B cell (primary cell): ENCODE measurements at regions not wholly inside any gene's neighbourhood (a gene's known extent, or its start where the extent isn't known, plus 50 kb on each side); places are given as distances from the start of the nearest gene placed in this dataset.

Source experiments
- ATAC-seq: fragments of 200-7000 bp; cut with Tn5 transposase; one replicate; pipeline ENCODE4 v1.10.0; 2021; ENCODE audit warnings: low read depth, mild to moderate bottlenecking, moderate number of reproducible peaks, moderate library complexity
- CTCF ChIA-PET: fragments of 350-600 bp; sonication (Branson Sonifier 250); formaldehyde crosslinking; loops from one replicate; lab custom pipeline; 2021; ENCODE audit warnings: antibody characterized with exemption, inconsistent platforms; lab: Charles Lee
- POLR2A ChIA-PET: fragments of 350-600 bp; sonication (Branson Sonifier 250); formaldehyde crosslinking; loops from one replicate; lab custom pipeline; 2021; ENCODE audit warnings: antibody characterized with exemption; lab: Charles Lee
- DNase-seq: peaks from one replicate; pipeline ENCODE4 v3.0.0; 2013
- H2AFZ ChIP-seq: 2 replicates; pipeline ENCODE4 v1.6.1; 2012; ENCODE audit warnings: mild to moderate bottlenecking, low read depth, low read length; ENCODE audit not compliant: insufficient read depth, poor library complexity, severe bottlenecking
- H3K27ac ChIP-seq, 2 donors: 1 replicate in 1 of 2; 2 replicates in 1 of 2; pipeline ENCODE4 v1.5.1; 2012 to 2013; ENCODE audit warnings: low read length in 2 of 2, mild to moderate bottlenecking in 2 of 2, moderate library complexity in 1 of 2
- H3K27me3 ChIP-seq, 4 experiments: fragments of 200-600 bp in 1 of 4; sonication (generic) in 1 of 4; replicated peaks in 1 of 4; 1 replicate in 2 of 4; 2 replicates in 2 of 4; pipeline versions ENCODE4 v1.6.1 to v1.7.0; 2013 to 2016; ENCODE audit warnings: low read length in 3 of 4, mild to moderate bottlenecking in 2 of 4, mixed read lengths in 1 of 4, moderate library complexity in 1 of 4; ENCODE audit not compliant: insufficient read depth in 4 of 4, control insufficient read depth in 3 of 4; ENCODE audit errors: control extremely low read depth in 1 of 4
- H3K36me3 ChIP-seq, 2 experiments: replicated peaks in 1 of 2; 1 replicate in 1 of 2; 2 replicates in 1 of 2; pipeline versions ENCODE4 v1.6.1 to v1.7.1; 2013; ENCODE audit warnings: low read length in 1 of 2; ENCODE audit not compliant: insufficient read depth in 2 of 2, control insufficient read depth in 1 of 2; ENCODE audit errors: control extremely low read depth in 1 of 2, extremely low read depth in 1 of 2
- H3K4me1 ChIP-seq, 2 donors: fragments of 200-600 bp in 1 of 2; sonication (generic) in 1 of 2; 1 replicate in 1 of 2; 2 replicates in 1 of 2; pipeline versions ENCODE4 v1.5.1 to v1.6.1; 2013 to 2017; ENCODE audit warnings: low read length in 2 of 2; ENCODE audit not compliant: control insufficient read depth in 2 of 2, insufficient read depth in 2 of 2
- H3K4me2 ChIP-seq: replicated peaks from 2 replicates; pipeline ENCODE3; 2012; ENCODE audit warnings: mild to moderate bottlenecking, low read depth, low read length; ENCODE audit not compliant: poor library complexity, severe bottlenecking
- H3K4me3 ChIP-seq, 5 experiments: fragments of 200-600 bp in 1 of 5; sonication (generic) in 1 of 5; 1 replicate in 3 of 5; 2 replicates in 2 of 5; pipeline versions ENCODE4 v1.5.1 to v1.7.0; 2011 to 2016; ENCODE audit warnings: low read length in 4 of 5, mild to moderate bottlenecking in 4 of 5, low read depth in 2 of 5, control low read depth in 1 of 5, moderate library complexity in 1 of 5; ENCODE audit not compliant: insufficient read depth in 1 of 5; ENCODE audit errors: control extremely low read depth in 1 of 5, extremely low read depth in 1 of 5
- H3K79me2 ChIP-seq: fragments of 200-600 bp; sonication (generic); one replicate; pipeline ENCODE4 v1.6.0; 2016; ENCODE audit warnings: low read length; ENCODE audit not compliant: control insufficient read depth, insufficient read depth
- H3K9ac ChIP-seq: fragments of 200-600 bp; sonication (generic); 2 replicates; pipeline ENCODE4 v1.6.1; 2017; ENCODE audit warnings: mild to moderate bottlenecking, low read length, moderate library complexity
- H3K9me3 ChIP-seq, 3 donors: one replicate each; pipeline versions ENCODE4 v1.6.1 to v1.7.1; 2013; ENCODE audit warnings: low read length in 2 of 3; ENCODE audit not compliant: control insufficient read depth in 2 of 3, insufficient read depth in 1 of 3; ENCODE audit errors: control extremely low read depth in 1 of 3
- H4K20me1 ChIP-seq: 2 replicates; pipeline ENCODE4 v1.6.0; 2012; ENCODE audit warnings: mild to moderate bottlenecking, low read length; ENCODE audit not compliant: insufficient read depth, control insufficient read depth, poor library complexity, severe bottlenecking
- H3K27ac Mint-ChIP-seq: one replicate; pipeline ENCODE4 v1.8.0; 2021; ENCODE audit warnings: mixed read lengths
- H3K27me3 Mint-ChIP-seq: one replicate; pipeline ENCODE4 v1.8.0; 2021; ENCODE audit warnings: mixed read lengths
- H3K4me1 Mint-ChIP-seq: one replicate; pipeline ENCODE4 v1.8.0; 2021; ENCODE audit warnings: mixed read lengths
- H3K4me3 Mint-ChIP-seq: one replicate; pipeline ENCODE4 v1.8.0; 2021; ENCODE audit warnings: mixed read lengths
- H3K9me3 Mint-ChIP-seq: one replicate; pipeline ENCODE4 v1.8.0; 2022; ENCODE audit warnings: mixed read lengths; ENCODE audit not compliant: insufficient read depth
- EZH2 ChIP-seq: IDR thresholded peaks from 2 replicates; pipeline ENCODE4 v1.6.1; 2012; ENCODE audit warnings: borderline replicate concordance, low read depth, mild to moderate bottlenecking, moderate library complexity, low read length; ENCODE audit not compliant: insufficient read depth, poor library complexity, severe bottlenecking
- WGBS: methylation state at CpG from one replicate; pipeline ENCODE4 v1.1.5; 2013; ENCODE audit warnings: missing lambda C conversion rate; ENCODE audit not compliant: insufficient coverage; 5-methylcytosine and 5-hydroxymethylcytosine counted together
- intact Hi-C: fragments of 100-400 bp; cut with micrococcal nuclease; formaldehyde crosslinking; loops from one replicate; pipeline ENCODE4 v1.10.0; 2022
- TF ChIP-seq, protein P1 (sequence below): fragments of 200-600 bp; IDR thresholded peaks from one replicate; pipeline ENCODE4 v1.8.0; 2022; ENCODE audit warnings: antibody characterized with exemption, mild to moderate bottlenecking

DNA sequence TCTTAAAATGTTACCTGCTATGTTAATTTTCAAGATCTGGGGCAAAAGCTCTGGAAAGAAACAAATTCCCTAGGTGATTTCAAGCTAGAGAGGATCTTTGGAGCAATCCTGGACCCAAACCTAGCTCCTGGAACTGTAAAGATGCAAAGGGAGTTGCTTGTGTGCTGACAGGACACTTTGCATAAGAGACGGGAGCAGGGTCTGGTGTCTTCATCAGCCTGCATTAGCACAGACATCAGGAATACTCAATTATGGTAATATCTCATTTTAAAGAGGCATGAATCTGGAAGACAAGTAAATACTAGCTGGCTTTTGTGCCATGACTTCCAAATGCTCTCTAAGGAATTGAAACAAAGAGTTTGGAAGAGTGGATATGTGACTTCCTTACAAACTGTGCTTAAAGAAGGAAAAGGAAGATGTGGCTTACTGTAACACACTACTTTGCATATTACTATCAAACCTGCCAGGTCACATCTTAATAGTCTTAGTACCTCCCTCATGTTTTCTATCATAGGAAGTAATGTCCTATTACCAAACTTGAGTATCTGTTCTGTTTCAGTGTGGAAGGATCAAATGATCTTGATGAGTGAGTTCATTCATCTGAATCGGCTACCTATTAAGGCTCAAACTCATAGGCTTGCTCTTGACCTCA lies 193.4 kb downstream of the ALDH8A1 start:
- POLR2A ChIA-PET: no interaction called here
- TF ChIP-seq EZH2: no peak
- TF ChIP-seq, protein P1, sequence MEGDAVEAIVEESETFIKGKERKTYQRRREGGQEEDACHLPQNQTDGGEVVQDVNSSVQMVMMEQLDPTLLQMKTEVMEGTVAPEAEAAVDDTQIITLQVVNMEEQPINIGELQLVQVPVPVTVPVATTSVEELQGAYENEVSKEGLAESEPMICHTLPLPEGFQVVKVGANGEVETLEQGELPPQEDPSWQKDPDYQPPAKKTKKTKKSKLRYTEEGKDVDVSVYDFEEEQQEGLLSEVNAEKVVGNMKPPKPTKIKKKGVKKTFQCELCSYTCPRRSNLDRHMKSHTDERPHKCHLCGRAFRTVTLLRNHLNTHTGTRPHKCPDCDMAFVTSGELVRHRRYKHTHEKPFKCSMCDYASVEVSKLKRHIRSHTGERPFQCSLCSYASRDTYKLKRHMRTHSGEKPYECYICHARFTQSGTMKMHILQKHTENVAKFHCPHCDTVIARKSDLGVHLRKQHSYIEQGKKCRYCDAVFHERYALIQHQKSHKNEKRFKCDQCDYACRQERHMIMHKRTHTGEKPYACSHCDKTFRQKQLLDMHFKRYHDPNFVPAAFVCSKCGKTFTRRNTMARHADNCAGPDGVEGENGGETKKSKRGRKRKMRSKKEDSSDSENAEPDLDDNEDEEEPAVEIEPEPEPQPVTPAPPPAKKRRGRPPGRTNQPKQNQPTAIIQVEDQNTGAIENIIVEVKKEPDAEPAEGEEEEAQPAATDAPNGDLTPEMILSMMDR: no peak
- H3K4me2 ChIP-seq: no peak overlapping the region

DNA sequence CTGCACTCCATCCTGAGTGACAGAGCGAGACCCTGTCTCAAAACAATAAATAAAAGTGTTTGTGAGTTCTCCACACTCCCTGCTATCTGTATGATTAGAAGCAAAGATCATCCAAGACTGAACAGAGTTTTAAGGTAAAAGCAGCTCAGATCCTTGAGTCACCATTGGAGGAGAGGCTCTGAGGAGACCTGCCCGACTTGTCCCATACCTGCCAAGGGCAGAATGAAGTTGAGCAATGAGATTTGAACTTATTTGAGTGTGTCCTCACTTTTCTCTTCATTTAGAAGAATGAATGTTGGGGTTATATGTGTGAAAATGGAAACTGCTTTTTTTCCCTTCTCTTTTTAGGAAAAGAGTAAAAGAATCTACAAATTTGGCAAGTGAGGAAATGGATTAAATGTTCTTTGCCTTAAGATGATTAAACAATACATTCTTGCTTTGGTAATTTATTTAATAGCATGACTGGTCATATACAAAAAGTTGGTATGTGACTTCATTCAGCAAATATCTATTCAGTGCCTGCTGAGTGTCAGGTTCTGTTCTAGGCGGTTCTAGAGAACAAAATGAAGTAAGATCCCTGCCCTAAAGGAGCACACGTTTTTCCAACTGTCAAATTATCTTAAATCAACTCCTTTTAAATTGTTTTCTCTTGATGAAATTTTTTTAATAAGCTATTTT lies 195.7 kb downstream of the ALDH8A1 start:
- CTCF ChIA-PET: no interaction called here
- ATAC-seq: no peak
- intact Hi-C loops: no loop called here

More for the DNA sequence above, 193.4 kb downstream of the ALDH8A1 start:
- H3K27ac Mint-ChIP-seq: no peak overlapping the region
- no peak for DNase-seq
- no peaks in the 10 kb centered on the region for H3K9me3 ChIP-seq
- no peaks in the 10 kb centered on the region for H3K4me1 ChIP-seq
- H3K4me1 Mint-ChIP-seq: no peaks in the 10 kb centered on the region
- peaks cover 6% of the 10 kb centered on the region for H3K27me3 Mint-ChIP-seq
- no CpG with 5 or more reads among the region's 2 CpGs for WGBS
- no peak overlapping the region for H3K4me3 ChIP-seq
- H3K79me2 ChIP-seq: no peaks in the 10 kb centered on the region
- CTCF ChIA-PET: no interaction called here
- H3K36me3 ChIP-seq: no peaks in the 10 kb centered on the region
- H3K4me3 Mint-ChIP-seq: no peak overlapping the region
- no peaks in the 10 kb centered on the region for H3K27me3 ChIP-seq
- intact Hi-C loops: no loop called here
- no peak overlapping the region for H2AFZ ChIP-seq
- H3K9me3 Mint-ChIP-seq: no peaks in the 10 kb centered on the region
- no peaks in the 10 kb centered on the region for H4K20me1 ChIP-seq
- no peak overlapping the region for H3K27ac ChIP-seq
- no peak overlapping the region for H3K9ac ChIP-seq
- no peak for ATAC-seq

More for the DNA sequence above, 195.7 kb downstream of the ALDH8A1 start:
- H3K27ac ChIP-seq: no peak overlapping the region
- Mint-ChIP-seq H3K4me1 (no peaks in the 10 kb centered on the region), H3K27ac (no peak overlapping the region), H3K27me3 (peaks cover 6% of the 10 kb centered on the region), H3K4me3 (no peak overlapping the region), H3K9me3 (no peaks in the 10 kb centered on the region)
- H3K9ac ChIP-seq: no peak overlapping the region
- no peaks in the 10 kb centered on the region for H3K4me1 ChIP-seq
- POLR2A ChIA-PET: no interaction called here
- TF ChIP-seq, protein P1: no peak
- TF ChIP-seq EZH2: no peak
- WGBS: no CpG with 5 or more reads among the region's 4 CpGs
- no peak for DNase-seq
- no peaks in the 10 kb centered on the region for H3K27me3 ChIP-seq
- H2AFZ ChIP-seq: no peak overlapping the region
- H3K4me2 ChIP-seq: no peak overlapping the region
- H3K79me2 ChIP-seq: no peaks in the 10 kb centered on the region
- no peak overlapping the region for H3K4me3 ChIP-seq
- H3K36me3 ChIP-seq: no peaks in the 10 kb centered on the region
- no peaks in the 10 kb centered on the region for H3K9me3 ChIP-seq
- H4K20me1 ChIP-seq: no peaks in the 10 kb centered on the region
